ENCODE measurements at regions not wholly inside any gene's neighbourhood (a gene's known extent, or its start where the extent isn't known, plus 50 kb on each side); places are given as distances from the start of the nearest gene placed in this dataset.

DNA sequence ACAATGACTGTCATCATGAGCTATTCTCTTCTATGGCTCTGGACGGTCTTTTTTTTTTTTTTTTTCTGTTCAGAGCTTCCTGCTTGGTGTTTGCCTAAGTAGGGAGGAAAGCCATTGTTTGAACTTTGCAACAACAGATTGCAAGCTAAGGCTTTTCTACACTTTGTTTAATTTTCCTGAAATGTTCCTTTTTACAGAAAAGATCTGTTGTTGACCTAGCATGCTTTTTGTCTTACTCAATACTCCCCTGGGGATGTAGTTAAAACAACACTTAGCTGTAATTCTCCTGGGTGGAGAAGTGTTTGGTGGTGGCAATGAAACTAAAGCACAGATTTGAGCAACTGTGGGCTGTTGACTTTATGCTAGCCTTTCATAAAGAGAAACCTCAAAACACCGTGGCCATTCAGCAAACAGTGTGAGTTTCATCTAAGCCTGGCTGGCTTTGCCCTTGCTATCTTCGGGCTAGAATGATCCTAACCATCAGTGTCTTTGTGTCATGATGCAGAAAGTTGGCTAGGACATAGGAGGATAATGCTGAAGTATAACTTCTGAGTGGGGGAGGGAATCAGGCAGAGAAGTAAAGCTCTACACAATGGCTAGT is 110.5 kb downstream of the ANXA3 start (continued):
- TF ChIP-seq, protein P1, sequence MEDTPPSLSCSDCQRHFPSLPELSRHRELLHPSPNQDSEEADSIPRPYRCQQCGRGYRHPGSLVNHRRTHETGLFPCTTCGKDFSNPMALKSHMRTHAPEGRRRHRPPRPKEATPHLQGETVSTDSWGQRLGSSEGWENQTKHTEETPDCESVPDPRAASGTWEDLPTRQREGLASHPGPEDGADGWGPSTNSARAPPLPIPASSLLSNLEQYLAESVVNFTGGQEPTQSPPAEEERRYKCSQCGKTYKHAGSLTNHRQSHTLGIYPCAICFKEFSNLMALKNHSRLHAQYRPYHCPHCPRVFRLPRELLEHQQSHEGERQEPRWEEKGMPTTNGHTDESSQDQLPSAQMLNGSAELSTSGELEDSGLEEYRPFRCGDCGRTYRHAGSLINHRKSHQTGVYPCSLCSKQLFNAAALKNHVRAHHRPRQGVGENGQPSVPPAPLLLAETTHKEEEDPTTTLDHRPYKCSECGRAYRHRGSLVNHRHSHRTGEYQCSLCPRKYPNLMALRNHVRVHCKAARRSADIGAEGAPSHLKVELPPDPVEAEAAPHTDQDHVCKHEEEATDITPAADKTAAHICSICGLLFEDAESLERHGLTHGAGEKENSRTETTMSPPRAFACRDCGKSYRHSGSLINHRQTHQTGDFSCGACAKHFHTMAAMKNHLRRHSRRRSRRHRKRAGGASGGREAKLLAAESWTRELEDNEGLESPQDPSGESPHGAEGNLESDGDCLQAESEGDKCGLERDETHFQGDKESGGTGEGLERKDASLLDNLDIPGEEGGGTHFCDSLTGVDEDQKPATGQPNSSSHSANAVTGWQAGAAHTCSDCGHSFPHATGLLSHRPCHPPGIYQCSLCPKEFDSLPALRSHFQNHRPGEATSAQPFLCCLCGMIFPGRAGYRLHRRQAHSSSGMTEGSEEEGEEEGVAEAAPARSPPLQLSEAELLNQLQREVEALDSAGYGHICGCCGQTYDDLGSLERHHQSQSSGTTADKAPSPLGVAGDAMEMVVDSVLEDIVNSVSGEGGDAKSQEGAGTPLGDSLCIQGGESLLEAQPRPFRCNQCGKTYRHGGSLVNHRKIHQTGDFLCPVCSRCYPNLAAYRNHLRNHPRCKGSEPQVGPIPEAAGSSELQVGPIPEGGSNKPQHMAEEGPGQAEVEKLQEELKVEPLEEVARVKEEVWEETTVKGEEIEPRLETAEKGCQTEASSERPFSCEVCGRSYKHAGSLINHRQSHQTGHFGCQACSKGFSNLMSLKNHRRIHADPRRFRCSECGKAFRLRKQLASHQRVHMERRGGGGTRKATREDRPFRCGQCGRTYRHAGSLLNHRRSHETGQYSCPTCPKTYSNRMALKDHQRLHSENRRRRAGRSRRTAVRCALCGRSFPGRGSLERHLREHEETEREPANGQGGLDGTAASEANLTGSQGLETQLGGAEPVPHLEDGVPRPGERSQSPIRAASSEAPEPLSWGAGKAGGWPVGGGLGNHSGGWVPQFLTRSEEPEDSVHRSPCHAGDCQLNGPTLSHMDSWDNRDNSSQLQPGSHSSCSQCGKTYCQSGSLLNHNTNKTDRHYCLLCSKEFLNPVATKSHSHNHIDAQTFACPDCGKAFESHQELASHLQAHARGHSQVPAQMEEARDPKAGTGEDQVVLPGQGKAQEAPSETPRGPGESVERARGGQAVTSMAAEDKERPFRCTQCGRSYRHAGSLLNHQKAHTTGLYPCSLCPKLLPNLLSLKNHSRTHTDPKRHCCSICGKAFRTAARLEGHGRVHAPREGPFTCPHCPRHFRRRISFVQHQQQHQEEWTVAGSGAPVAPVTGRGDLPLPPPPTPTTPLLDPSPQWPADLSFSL (CRISPR knock-in tag; IDR thresholded peaks at IDR 0.05) = no peak
- TF ChIP-seq ZNF589 (CRISPR knock-in tag; conservative IDR thresholded peaks at IDR 0.05) = no peak
- no peak for TF ChIP-seq ZNF570 (CRISPR knock-in tag; IDR thresholded peaks at IDR 0.05; ENCODE audit: borderline replicate concordance)
- peak; percentile 49; the same call in 1 of the 2 replicates for TF ChIP-seq ZFP1 (CRISPR knock-in tag; IDR thresholded peaks at IDR 0.05)
- no peak for TF ChIP-seq ZNF740 (CRISPR knock-in tag; IDR thresholded peaks at IDR 0.05)
- peak; percentile 74; the same call in 1 of the 2 replicates for TF ChIP-seq HDAC2 (CRISPR knock-in tag; IDR thresholded peaks at IDR 0.05)
- no peak for TF ChIP-seq NFYB (CRISPR knock-in tag; IDR thresholded peaks at IDR 0.05)
- TF ChIP-seq ZSCAN9 (CRISPR knock-in tag; IDR thresholded peaks at IDR 0.05; ENCODE audit: borderline replicate concordance) = 0 out of 2 replicates have a peak, but pooled peaks have one; percentile 53
- no peak for TF ChIP-seq CREB1 (IDR thresholded peaks at IDR 0.05)
- peak; percentile 67 for TF ChIP-seq CREB1 (CRISPR knock-in tag; IDR thresholded peaks at IDR 0.05)
- no peak for TF ChIP-seq RAD21 (CRISPR knock-in tag; IDR thresholded peaks at IDR 0.05)
- TF ChIP-seq ZNF136 (CRISPR knock-in tag; IDR thresholded peaks at IDR 0.05; ENCODE audit: low read depth) = no peak
- no peak for TF ChIP-seq SETDB1 (CRISPR knock-in tag; IDR thresholded peaks at IDR 0.05; ENCODE audit: borderline replicate concordance)
- TF ChIP-seq SP4 (CRISPR knock-in tag; IDR thresholded peaks at IDR 0.05) = no peak
- no peak for TF ChIP-seq ZBTB38 (CRISPR knock-in tag; IDR thresholded peaks at IDR 0.05)
- peak; percentile 98 for TF ChIP-seq HMG20A (CRISPR knock-in tag; IDR thresholded peaks at IDR 0.05; ENCODE audit: borderline replicate concordance)
- peak; percentile 84; the same call in 1 of the 2 replicates for TF ChIP-seq FOXK1 (CRISPR knock-in tag; IDR thresholded peaks at IDR 0.05; ENCODE audit: borderline replicate concordance, low read depth)
- TF ChIP-seq ADNP (CRISPR knock-in tag; IDR thresholded peaks at IDR 0.05) = no peak
- no peak for TF ChIP-seq ZNF780A (CRISPR knock-in tag; IDR thresholded peaks at IDR 0.05)
- TF ChIP-seq, protein P2, sequence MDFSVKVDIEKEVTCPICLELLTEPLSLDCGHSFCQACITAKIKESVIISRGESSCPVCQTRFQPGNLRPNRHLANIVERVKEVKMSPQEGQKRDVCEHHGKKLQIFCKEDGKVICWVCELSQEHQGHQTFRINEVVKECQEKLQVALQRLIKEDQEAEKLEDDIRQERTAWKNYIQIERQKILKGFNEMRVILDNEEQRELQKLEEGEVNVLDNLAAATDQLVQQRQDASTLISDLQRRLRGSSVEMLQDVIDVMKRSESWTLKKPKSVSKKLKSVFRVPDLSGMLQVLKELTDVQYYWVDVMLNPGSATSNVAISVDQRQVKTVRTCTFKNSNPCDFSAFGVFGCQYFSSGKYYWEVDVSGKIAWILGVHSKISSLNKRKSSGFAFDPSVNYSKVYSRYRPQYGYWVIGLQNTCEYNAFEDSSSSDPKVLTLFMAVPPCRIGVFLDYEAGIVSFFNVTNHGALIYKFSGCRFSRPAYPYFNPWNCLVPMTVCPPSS (IDR thresholded peaks at IDR 0.05) = no peak
- TF ChIP-seq RXRB (CRISPR knock-in tag; IDR thresholded peaks at IDR 0.05; ENCODE audit: borderline replicate concordance) = peak; percentile 67
- TF ChIP-seq GATAD1 (CRISPR knock-in tag; IDR thresholded peaks at IDR 0.05) = peak; percentile 41; the same call in 1 of the 2 replicates
- TF ChIP-seq TSC22D2 (CRISPR knock-in tag; IDR thresholded peaks at IDR 0.05; ENCODE audit: borderline replicate concordance) = no peak
- TF ChIP-seq PRMT3 (CRISPR knock-in tag; IDR thresholded peaks at IDR 0.05; ENCODE audit: borderline replicate concordance, low read depth) = no peak
- TF ChIP-seq ZBTB20 (CRISPR knock-in tag; IDR thresholded peaks at IDR 0.05; ENCODE audit: borderline replicate concordance, low read depth) = no peak
- no peak for TF ChIP-seq MZF1 (CRISPR knock-in tag; IDR thresholded peaks at IDR 0.05; ENCODE audit: borderline replicate concordance)

All from HepG2 (cell line).